AG04450 (cell line): ENCODE measurements at regions not wholly inside any gene's neighbourhood (a gene's known extent, or its start where the extent isn't known, plus 50 kb on each side); places are given as distances from the start of the nearest gene placed in this dataset.

Experiments
- CTCF ChIA-PET: fragments of 300-600, 350-600 bp; formaldehyde crosslinking; extraction: SDS; loops from one replicate; lab custom pipeline; 2022; ENCODE audit warnings: antibody characterized with exemption, inconsistent platforms; lab: Charles Lee
- POLR2A ChIA-PET: fragments of 350-600 bp; formaldehyde crosslinking; extraction: SDS; loops from one replicate; lab custom pipeline; 2021; ENCODE audit warnings: antibody characterized with exemption, inconsistent platforms; lab: Yijun Ruan, JAX
- DNase-seq: peaks from one replicate; pipeline ENCODE4 v3.0.0-alpha.2; 2011; ENCODE audit warnings: low read depth, low spot score
- H3K27ac ChIP-seq: one replicate; pipeline ENCODE4 v1.5.1; 2012; ENCODE audit warnings: low read depth, low read length, control low read depth
- H3K27me3 ChIP-seq: one replicate; pipeline ENCODE4 v1.6.0; 2012; ENCODE audit warnings: low read length; ENCODE audit not compliant: control insufficient read depth, insufficient read depth
- H3K4me3 ChIP-seq: 2 replicates; pipeline ENCODE4 v1.5.1; 2011; ENCODE audit warnings: mild to moderate bottlenecking, low read depth, low read length, control low read depth
- H3K9me3 ChIP-seq: 2 replicates; pipeline ENCODE4 v1.5.1; 2012; ENCODE audit warnings: low read length; ENCODE audit not compliant: control insufficient read depth, insufficient read depth
- CTCF ChIP-seq: IDR thresholded peaks from 2 replicates; pipeline ENCODE4 v1.5.1; 2011; ENCODE audit warnings: low read depth, low read length, control low read depth, inconsistent platforms

- no peaks in the 10 kb centered on the region for H3K9me3 ChIP-seq
- ChIA-PET POLR2A (no interaction called here), CTCF (no interaction called here)
- no peak for DNase-seq
- H3K4me3 ChIP-seq, result no peak overlapping the region
- H3K27me3 ChIP-seq, result no peaks in the 10 kb centered on the region
- no peak for TF ChIP-seq CTCF
- H3K27ac ChIP-seq, result no peak overlapping the region
Observed at GRCh38 chr7:21361413-21362125, 66.3 kb upstream of the SP4 start.

- TF ChIP-seq CTCF, result no peak
- DNase-seq, result no peak
- POLR2A ChIA-PET, result no interaction called here
- no peak overlapping the region for H3K4me3 ChIP-seq
- no peaks in the 10 kb centered on the region for H3K9me3 ChIP-seq
- H3K27ac ChIP-seq, result no peak overlapping the region
- no peaks in the 10 kb centered on the region for H3K27me3 ChIP-seq
- CTCF ChIA-PET, result no interaction called here
Observed at GRCh38 chr7:21364801-21365271, 63.0 kb upstream of the SP4 start.

GRCh38 chr7:21365866-21366624 lies 61.8 kb upstream of the SP4 start:
- DNase-seq, result no peak
- POLR2A ChIA-PET, result no interaction called here
- CTCF ChIA-PET, result no interaction called here
- Histone ChIP-seq H3K9me3 (no peaks in the 10 kb centered on the region), H3K4me3 (no peak overlapping the region), H3K27ac (no peak overlapping the region), H3K27me3 (no peaks in the 10 kb centered on the region)
- TF ChIP-seq CTCF, result no peak

- DNase-seq, result no peak
Observed at GRCh38 chr7:21367081-21367480, 60.8 kb upstream of the SP4 start.

More at GRCh38 chr7:21367081-21367480, 60.8 kb upstream of the SP4 start:
- TF ChIP-seq CTCF, result no peak
- ChIA-PET CTCF (no interaction called here), POLR2A (no interaction called here)
- no peak overlapping the region for H3K27ac ChIP-seq
- no peaks in the 10 kb centered on the region for H3K27me3 ChIP-seq
- H3K4me3 ChIP-seq, result no peak overlapping the region
- no peaks in the 10 kb centered on the region for H3K9me3 ChIP-seq
